ENCODE measurements at regions not wholly inside any gene's neighbourhood (a gene's known extent, or its start where the extent isn't known, plus 50 kb on each side); places are given as distances from the start of the nearest gene placed in this dataset.

DNA sequence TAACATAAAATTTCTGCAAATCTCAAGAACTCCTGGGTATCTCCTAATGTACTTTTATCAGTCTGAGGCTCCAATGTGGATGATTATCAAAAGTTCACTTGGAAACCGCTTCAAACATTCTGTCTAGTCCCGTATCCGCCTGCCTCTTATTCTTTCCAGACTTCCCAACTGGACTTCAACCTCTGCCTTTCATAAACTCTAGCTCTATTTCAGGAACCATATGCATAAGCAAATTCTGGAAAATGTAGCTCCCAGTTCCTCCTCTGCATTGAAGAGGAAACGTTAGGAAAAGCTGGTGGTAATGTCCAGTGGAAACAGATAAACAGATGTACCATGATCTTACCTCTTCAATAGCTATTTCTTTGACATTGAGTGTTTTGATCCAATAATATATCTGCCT is 285.0 kb downstream of the KCNJ2 start:
- TF ChIP-seq, protein P1, sequence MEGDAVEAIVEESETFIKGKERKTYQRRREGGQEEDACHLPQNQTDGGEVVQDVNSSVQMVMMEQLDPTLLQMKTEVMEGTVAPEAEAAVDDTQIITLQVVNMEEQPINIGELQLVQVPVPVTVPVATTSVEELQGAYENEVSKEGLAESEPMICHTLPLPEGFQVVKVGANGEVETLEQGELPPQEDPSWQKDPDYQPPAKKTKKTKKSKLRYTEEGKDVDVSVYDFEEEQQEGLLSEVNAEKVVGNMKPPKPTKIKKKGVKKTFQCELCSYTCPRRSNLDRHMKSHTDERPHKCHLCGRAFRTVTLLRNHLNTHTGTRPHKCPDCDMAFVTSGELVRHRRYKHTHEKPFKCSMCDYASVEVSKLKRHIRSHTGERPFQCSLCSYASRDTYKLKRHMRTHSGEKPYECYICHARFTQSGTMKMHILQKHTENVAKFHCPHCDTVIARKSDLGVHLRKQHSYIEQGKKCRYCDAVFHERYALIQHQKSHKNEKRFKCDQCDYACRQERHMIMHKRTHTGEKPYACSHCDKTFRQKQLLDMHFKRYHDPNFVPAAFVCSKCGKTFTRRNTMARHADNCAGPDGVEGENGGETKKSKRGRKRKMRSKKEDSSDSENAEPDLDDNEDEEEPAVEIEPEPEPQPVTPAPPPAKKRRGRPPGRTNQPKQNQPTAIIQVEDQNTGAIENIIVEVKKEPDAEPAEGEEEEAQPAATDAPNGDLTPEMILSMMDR (IDR thresholded peaks at IDR 0.05; ENCODE audit: low read depth, low read length, missing input control), result no peak
- TF ChIP-seq EGR1 (IDR thresholded peaks at IDR 0.05; ENCODE audit: low read depth in 2 of 2) (no peak), SP1 (IDR thresholded peaks at IDR 0.05) (no peak), TAF1 (conservative IDR thresholded peaks at IDR 0.05) (no peak)
- TF ChIP-seq, protein P2, sequence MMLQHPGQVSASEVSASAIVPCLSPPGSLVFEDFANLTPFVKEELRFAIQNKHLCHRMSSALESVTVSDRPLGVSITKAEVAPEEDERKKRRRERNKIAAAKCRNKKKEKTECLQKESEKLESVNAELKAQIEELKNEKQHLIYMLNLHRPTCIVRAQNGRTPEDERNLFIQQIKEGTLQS (IDR thresholded peaks at IDR 0.05), result no peak

Data from liver (tissue), 3 donors.